CD4-positive, alpha-beta T cell treated with Interleukin-4 for 1 hour (primary cell): ENCODE measurements at regions not wholly inside any gene's neighbourhood (a gene's known extent, or its start where the extent isn't known, plus 50 kb on each side); places are given as distances from the start of the nearest gene placed in this dataset.

Source experiments
- DNase-seq, 2 donors: peaks; one replicate each; pipeline ENCODE4 v3.0.0-alpha.2; 2020 to 2022

DNA sequence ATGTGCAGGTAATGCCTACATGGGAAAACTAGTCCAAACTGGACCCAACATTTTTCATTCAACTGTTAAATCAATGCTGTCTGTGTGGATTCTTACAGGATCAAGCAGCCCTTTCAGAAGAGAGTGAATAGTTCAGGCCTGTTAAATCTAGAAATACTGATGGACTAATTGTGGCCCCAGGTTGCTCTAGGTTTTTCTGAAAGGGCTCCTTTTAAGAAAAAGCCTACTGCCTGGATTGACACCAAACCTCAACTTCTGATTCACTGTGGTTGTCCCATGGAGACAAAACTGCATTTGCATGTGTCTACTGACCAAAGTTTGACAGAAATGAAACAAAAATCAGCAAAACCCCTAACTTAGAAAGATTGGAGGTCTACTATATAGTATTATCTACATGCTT is 437.0 kb downstream of the KLF12 start:
- no peak for DNase-seq

DNA sequence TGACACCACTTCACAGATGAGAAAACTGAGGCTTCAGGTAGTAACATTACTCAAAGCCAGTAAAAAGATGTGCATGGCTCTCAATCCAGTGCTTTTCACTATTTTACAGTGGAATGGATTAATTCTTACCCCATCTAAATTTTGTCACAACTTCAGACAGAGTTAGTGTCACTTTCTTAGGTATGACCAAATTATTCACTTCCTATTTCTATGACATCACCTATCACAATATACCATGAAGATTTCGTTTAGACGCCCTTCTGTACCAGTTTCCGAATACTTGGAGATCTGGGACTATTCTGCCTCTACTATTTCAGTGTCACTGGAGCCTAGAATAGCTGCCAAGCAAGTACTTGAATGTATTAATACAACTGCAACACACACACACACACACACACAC is 437.5 kb downstream of the KLF12 start:
- DNase-seq, result no peak

DNA sequence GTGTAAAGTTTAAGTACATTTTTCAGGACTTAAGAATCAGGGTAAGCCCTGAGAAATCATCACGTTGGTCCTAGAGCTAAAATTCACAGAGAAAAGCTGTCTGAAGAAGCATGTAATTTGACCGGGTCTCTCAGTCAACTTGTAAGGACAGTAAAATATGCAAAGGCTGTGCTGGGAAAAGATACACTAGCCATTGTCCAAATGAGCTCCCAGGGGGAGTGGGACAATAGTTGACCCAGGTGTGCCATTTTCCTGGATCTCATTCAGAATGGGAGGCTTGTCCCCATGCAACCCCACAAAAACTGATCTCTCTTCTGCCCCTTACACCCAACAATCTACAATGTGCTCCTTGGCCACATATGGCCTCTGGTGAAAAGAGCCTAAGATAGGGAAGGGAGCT is 437.9 kb downstream of the KLF12 start:
- DNase-seq, result no peak

DNA sequence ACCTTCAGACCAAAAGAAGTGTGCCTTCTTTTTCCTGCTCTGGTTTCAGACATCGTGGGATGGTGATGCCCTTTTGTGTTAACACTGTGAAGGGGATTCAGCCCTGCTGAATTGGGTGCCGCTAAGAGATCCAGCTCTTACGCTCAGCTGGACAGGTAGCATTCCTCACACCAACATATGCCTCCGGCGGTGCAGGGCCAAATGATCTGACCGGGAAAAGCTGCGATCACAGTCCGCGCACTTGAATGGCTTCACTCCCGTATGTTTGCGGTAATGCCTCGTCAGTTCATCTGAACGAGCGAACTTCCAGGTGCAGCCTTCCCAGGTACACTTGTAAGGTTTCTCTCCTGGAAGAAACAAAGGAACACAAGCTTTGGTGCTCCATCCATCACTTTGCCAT is 438.9 kb downstream of the KLF12 start:
- DNase-seq, result no peak

DNA sequence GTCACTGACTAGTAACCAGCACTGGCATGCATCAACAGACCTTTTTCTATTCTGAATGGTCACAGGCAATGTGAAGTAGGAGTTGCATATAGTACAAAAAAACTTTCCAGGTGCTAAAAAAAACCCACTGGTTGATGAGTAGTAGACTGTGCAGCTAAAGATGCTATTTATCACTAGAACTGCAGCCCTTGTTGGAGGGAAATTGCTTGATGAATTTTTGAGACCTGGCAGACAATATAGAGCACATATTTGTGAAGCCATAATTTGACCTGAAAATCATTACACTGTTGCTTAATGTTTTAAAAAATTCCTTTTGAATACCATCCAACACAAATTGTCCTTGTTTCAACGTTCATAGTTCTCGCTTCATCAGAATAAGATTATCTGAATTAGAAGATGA is 441.0 kb downstream of the KLF12 start:
- no peak for DNase-seq

DNA sequence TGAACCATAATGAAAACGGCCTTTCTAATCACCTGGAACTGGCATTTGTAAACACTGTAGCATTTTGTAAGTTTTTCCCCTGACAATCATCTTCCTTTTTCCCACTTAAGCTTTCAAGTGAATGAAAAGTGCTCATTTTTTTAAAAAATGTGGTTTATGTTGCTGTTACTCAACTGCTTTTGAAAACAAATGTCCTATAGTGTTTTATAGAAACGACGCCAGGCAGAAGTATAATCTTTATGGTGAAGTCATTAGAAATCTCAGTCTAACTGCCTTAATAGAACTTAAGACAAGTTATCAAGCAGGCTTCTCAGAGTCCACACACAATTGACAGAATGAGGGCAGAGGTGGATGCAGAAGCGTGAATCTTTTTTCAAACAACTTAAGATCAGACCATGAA is 442.3 kb downstream of the KLF12 start:
- DNase-seq, result no peak

DNA sequence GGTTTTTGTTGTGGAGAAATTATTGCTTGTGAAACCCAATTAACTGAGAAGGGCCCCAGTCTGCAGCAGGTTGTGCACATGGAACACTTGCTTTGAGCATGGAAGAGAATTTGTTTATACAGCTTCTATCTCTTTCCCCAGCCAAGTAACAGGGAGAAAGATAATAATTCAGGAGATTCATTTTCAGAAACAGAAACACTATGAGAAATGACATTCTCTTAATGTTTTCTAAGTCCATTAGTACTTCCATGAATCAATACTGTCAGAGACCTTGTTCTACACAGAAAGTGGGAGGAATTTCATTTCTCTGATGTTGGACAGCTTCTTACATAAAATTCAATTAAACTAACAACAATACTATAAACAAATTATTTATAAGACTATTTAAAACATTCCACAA is 446.3 kb downstream of the KLF12 start:
- DNase-seq, result no peak

DNA sequence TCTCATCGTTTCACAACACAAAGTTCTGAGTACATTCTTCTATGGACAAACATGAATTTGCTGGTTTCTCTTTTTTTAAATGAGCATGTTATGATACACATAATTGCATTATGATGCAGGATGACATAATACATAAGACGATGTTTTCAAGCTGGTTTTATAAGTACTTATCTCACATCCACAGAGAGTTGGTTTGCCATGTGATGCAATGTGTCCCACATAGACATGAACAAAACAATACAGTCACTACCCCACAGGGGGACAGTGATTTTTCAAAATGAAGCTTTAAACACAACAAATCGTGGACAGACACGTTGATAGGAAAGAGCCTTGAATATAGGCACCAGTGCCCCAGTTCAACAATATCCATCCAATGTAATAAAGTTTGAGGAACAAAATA is 447.1 kb downstream of the KLF12 start:
- no peak for DNase-seq

DNA sequence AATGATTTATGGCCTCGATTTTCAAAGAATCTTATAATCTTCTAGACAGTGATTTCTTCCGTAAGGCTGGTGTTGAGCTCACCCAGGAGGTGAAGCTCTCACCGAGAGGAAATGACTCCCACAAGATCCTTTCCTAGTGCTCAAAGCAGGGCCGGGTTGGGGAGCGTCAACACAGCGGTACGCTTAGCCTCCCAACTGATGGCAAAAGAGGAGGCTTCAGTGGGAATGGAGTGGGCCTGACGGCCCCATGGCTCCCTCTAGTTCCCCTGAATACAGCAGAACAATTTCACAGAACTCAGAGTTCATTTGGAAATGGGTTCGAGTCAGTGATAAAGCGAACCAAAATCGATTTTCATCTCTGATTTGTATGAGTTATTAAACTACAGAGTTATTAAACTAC is 449.5 kb downstream of the KLF12 start:
- DNase-seq, result no peak

DNA sequence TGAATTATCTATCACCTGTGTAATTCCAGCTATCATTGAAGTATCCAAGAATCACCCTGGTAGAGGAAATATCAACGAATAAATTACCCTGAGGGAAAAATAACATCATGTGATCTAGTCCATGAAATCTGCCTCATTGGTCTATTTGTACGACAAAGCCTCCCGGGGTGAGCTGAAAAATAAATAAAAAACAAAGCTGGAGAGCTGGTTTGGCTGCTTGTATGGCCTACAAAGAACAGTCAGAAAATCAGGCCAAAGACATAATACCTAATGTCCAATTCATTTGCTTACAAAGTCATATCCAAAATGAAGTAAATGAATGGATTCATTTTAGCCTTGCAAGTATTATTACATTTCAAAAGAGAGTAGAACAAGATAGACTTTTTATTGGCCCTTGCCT is 449.9 kb downstream of the KLF12 start:
- DNase-seq, result no peak

DNA sequence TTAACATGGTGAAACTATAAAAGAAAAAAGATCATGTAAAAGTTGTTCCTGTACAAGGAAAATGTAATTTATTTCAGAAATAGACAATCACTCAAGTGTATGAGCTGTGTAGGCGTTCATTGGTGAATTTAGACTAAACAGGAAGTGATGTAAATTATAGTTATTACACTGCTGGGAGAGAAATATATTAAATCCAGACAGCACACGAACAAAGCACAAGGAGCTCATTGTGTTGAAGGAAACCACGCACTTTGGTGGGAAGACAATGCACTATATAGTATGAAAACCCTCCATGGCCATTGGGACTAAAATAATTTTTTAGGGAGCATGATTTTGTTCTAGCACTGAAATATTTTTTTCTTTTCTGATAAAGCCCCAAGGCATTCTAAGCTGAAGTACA is 450.5 kb downstream of the KLF12 start:
- DNase-seq, result no peak

DNA sequence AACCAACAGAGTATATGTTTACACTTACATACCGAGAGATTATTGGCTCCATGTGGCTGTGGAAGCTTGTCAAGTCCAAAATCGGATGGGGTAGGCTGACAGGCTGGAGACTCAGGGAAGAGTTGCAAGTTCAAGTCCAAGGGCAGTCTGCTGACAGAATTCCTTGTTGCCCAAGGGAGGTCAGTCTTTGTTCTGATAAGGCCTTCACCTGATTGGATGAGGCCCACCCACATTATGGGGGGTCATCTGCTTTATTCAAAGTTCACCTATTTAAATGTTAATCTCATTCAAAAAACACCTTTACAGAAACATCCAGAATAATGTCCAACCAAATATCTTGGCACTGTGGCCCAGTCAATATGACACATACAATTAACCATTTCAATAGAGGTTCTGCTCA is 452.4 kb downstream of the KLF12 start:
- DNase-seq, result no peak

DNA sequence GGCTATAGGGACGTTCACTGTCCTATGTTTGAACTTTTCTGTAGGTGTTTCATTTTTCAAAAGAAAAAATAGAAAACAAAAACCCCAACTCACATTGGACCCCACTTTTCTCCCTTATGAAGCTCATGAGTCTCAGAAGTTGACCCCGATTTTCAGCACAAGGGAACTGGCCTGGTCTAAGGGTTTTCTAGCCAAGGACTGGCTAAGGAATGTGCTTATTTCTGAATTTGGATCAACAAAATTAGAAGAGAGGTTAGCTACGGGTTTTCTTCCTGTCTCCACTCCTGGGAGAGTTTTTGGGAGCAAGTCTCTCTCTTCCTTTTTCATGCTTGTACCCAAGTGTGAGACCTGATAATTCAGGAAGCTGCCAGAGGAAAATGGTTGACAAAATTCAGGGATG is 453.2 kb downstream of the KLF12 start:
- no peak for DNase-seq

DNA sequence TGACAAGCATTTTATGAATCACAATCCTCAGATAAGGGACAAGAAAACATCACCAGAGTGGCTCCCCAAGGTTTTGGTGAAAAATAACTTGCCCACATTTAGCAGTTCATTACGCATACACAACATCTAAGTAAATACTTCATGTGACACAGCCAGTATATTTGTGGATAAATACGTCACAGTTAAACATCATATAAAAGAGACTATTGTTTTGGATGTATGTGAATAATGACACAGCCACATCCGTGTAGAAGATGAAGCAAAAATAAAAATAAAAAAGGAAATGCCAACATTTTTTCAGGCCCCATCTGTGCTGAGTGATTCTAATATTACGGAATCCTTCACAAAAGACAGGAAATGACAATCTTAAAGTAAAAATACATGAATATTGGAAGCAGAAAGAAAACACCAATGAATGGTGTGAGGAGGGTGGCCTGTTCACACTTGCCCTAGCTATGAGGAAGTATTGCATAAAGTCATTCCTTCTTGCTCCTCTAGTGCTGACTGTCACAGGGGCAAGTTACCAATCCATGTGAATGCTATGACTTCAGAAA is 457.1 kb downstream of the KLF12 start:
- no peak for DNase-seq

DNA sequence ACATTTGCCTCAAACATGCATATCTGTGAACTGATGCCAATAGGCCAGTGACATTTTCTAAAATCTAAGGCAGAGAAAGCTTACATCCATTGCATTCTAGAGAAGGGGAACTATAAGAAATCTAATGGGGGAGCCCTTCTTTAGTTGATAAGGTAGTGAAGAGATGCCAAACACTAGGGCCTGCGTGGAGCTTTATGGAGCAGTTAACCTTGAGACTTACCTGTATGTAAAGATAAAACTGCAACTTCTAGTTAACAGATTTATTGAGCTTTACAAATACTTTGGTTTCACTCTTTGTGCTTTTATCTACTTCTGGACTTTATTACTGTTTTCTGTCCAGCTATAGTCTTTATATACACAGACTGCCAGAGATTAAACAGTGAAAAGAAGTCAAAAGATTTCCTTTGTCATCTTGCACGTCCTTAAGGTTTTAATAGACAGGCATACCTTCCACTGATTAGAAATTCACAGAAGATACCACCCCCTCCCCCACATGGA is 457.6 kb downstream of the KLF12 start:
- DNase-seq, result no peak

DNA sequence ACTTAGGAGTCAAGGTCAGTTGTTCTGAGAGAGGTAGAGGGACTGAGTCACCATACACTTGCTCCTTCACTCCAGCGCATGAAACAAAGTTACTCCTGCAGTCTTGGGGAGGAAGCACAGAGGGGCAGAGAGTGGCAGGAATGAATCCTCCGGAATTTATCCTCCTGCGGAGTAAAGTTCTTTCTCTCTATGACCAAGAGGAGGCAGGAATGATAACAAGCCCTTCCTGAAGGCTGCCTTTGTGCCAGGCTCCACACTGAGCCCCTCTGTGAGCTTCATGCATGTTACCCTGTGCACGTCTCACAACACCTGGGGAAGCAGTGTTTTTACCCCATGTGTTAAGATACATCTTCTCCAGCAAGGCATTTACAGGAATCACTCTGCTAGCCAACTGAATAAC is 458.4 kb downstream of the KLF12 start:
- no peak for DNase-seq

DNA sequence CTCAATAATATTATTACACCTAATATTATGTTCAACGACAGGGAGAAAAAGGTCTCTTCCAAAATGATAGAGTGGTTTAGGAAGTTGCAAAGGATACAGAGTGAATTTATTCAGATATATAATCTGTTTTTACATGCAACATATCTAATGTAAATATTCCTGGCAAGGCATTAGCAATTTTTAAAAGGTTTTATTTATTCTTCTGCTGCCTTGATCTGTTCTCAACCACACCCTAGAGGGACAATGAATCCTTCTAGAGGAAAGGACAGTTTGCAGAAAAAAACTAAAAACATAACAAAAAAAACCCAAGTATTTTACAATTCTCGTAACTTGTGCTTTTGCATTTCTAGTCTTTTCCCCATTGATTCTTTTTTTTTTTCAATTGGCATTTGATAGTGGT is 459.6 kb downstream of the KLF12 start:
- DNase-seq, result no peak

DNA sequence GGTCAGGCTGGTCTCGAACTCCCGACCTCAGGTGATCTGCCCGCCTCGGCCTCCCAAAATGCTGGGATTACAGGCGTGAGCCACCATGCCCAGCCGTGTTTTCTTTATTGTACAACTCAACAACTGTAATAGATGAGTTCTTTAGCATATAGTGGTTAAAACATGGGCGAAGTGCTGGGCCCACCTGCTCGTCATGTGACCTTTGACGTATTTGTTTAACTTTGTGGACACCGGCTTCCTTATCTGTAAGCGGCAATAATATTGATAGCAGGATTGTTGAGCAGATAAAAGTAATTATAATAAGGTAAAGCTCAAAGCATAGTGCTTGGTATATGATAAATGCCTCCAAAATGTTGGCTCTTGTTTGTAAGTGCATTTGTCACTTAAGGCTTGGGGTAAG is 460.3 kb downstream of the KLF12 start:
- DNase-seq, result no peak

DNA sequence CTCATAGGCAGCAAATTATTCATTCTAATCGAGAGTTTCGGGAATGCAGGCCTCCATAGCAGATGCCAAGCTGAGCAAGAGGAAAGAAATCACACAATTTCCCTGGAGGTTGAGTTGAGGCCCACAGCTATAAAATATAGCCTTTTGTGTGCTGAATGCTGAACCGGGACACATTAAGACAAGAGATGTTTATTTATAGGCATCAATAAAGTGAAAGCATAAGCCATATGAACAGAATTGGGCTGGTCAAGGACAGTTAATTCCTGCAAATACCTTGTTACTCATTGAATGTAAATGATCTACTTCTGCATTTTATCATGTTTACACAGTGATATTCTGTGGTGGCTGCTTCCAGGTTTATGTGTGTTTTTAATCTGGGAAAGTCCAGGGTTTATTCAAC is 461.7 kb downstream of the KLF12 start:
- DNase-seq, result no peak

DNA sequence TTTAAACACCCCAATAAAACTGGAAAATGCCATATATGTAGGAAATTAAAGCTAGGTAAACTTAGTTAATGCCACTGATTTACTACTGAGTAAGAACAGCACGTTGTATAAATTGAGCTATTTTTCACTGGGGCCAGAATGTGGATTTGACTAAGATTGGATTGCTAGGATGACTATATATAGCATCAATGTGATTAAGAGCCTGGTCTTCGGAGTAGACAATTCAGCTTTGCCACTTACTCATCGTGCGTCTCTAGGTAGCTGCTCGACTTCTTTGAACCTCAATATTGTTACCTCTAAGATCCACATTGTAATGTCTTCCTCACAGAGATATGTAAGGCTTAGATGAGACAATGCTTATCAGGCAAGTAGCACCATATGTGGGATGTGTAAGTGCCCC is 462.5 kb downstream of the KLF12 start:
- DNase-seq, result no peak

DNA sequence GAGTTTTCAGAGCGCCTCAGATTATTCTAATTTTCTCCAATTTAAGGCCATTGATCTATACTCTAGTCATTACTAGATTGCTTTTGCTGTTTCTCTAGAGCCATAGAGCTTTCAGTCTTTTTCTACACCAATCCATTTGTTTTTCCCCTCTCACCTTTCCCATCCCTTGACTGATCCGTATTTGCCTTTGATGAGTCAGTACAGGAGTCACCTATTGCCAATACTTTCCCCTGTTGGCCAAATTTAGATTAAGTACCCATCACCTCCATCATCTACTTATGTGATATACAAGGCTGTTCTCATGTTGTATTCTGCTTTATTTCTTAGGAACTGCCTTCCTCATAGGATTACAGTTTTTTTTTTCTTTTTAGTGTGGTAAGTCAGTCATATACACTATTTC is 463.2 kb downstream of the KLF12 start:
- DNase-seq, result no peak

DNA sequence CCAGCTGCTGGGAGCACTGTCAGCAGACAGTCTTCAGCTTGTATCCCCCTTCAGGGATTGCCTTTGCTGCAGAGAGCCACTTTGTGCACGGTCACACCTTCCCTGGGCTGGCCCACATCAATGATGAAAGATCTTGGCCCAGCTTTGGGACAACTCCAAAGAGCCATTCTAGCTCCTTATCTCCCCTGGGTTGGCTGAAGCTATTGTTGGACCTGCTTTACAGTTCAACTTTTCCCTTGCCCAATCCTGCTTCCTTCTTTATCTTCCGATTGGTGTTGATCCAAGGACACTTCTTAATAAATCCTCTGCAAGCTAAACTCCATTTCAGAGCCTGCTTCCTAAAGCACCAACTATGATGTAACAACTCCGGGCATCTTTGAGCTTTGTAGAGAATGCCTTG is 466.4 kb downstream of the KLF12 start:
- DNase-seq, result no peak

DNA sequence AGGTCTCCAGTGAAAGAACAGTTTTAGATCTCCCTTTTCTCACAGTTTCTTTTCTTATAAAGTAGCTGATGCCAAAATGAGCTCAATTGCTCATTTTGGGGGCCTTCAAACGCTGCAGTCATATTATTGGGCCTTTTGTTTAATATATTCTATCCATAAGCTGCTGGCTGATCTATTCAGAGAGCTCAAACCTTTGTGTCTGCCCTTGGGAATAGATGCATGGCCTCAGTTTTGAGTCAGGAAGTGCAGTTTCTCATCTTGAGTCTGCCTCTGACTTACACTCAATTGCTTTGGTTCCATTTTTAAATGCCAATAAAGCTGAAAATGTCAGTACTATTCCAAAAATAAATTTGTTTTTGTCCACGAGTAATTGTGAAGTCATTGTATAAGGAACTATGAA is 468.9 kb downstream of the KLF12 start:
- DNase-seq, result no peak

DNA sequence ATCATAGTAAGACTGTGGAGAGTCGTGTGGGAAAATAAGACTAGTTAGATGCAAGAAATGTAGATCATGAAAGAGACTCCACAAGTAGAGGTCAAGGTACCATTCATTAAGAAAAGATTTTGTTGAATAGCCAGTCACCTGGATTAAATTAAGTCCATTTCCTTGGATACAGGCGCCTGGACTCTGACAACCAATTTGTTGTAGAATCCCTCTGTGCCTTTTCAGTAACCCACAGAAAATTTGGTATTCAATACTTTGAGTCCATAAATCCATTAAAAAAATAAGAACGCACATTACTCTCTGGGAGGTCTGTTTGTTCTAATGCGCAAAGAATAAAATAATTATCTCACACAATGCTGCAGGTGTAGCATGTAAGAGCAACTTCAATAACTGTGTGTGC is 469.4 kb downstream of the KLF12 start:
- no peak for DNase-seq

DNA sequence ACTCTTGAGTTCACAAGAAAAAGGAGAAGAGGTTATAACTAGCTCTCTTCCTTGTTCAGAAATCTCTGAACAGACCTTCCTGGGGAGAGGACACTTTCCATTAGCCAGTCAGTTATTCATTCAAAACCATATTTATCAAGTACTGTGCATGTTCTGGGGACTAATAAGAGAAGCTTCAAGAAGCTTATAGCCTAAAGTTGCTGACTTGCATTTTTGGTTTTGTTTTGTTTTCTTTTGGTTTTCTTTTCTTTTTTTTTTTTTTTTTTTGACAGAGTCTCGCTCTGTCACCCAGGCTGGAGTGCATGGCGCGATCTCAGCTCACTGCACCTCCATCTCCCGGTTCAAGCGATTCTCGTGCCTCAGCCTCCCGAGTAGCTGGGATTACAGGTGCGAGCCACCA is 471.4 kb downstream of the KLF12 start:
- DNase-seq, result no peak
